HG03342 (cell line): ENCODE measurements at regions not wholly inside any gene's neighbourhood (a gene's known extent, or its start where the extent isn't known, plus 50 kb on each side); places are given as distances from the start of the nearest gene placed in this dataset.
"Not testable (repeated sequence)": the region's sequence is repeated elsewhere in the genome, so short reads cannot be mapped to it uniquely, and the experiment has no call there.

Experiments used
- ATAC-seq: cut with Tn5 transposase; IDR thresholded peaks from one replicate; pipeline ENCODE4 v1.9.1; 2021; ENCODE audit warnings: mild to moderate bottlenecking, moderate library complexity; ENCODE audit not compliant: unreplicated experiment

DNA sequence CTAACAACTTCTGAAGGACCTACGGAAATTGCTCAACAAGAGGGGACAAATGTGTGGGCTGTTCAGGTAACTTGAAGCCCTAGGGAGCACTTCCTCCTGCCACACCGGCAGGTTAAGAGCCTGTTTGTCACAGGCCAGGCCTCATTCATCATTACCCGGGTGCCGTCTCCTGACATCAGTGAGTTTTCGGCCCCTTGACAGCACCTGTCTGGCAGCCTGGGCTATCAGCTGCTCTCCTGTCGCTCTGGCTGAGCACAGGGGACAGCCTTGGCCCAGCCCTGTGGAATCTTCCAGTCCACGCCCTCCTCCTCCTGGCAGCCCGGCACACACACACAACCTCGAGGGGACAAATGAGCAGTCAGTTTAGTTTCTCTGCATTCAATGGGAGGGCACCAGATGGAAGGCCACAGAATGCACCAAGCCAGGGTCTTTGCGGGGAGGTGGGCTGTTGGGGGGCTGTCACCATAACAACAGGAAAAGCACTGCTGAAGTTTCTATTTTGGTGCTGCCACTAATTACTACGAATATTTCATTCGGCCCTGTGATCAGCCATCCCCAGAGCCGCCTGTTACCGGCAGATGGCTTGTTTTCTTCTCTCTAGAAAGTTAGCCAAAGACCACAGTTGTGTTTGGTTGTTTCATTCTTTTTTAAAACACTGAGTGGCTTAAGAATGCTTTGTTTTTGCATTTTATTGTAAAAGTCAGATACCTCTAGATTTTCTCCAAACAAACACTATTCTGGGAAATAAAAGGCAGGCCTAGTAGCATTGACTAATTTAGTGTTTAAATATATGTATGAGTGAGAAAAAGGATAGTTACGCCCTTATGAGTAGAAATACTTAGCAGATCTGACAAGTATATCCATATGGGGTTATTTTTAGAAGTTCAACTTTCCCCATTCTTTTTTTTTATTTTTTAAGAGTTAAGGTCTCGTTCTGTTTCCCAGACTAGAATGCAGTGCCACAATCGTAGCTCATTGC is 189.9 kb upstream of the NDUFV2 start:
- peak; percentile 72 for ATAC-seq

DNA sequence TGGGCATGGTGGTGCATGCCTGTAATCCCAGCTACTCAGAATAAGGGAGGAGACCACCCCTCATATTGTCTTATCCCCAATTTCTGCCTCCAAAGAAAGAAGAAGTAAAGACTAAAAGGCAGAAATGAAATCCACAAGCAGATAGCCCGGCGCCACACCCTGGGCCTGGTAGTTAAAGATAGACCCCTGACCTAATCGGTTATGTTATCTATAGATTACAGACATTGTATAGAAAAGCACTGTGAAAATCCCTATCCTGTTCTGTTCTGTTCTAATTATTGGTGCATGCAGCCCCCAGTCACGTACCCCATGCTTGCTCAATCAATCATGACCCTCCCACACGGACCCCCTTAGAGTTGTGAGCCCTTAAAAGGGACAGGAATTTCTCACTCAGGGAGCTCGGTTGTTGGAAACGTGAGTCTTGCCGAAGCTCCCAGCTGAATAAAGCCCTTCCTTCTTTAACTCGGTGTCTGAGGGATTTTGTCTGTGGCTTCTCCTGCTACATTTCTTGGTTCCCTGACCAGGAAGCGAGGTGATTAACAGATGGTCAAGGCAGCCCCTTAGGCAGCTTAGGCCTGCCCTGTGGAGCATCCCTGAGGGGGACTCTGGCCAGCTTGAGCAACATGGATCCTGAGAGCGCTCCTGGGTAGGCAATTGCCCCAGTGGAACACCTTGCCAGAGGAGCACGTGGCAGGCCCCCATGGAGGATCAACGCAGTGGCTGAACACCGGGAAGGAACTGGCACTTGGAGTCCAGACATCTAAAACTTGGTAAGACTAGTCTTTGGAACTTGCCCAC is 188.7 kb upstream of the NDUFV2 start:
- not testable (repeated sequence) for ATAC-seq

DNA sequence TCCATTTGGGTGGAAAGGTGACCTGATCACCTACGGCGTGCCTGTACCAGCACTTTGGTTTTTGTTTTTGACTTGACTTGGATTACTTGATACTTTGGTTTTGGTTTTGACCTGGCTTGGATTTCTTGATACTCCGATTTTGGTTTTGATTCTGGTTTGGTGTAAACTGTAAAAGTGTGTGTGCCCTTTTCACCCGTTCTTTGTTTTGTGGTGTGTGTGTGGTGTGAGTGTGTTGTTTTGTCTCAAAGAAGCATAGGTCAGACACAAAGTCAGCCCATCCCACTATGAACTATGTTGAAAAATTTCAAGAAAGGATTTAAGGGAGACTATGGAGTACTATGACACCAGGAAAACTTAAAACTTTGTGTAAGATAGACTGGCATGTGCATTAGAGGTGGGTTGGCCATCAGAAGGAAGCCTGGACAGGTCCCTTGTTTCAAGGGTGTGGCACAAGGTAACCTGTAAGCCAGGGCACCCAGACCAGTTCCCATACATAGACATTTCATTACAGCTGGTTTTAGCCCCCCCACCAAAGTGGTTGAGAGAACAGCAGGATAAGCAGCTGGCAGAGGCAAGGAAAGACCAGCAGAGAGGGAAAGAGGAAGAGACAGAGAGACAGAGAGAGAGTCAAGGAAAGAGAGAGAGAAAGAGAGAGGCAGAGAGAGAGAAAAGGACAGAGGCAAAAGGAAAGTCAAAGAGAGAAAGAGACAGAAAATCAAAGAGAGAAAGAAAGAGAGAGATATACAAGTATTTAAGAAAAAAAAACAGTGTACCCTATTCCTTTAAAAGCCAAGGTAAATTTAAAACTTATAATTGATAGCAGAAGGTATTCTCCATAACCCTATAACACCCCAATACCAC is 187.9 kb upstream of the NDUFV2 start:
- ATAC-seq, result not testable (repeated sequence)

DNA sequence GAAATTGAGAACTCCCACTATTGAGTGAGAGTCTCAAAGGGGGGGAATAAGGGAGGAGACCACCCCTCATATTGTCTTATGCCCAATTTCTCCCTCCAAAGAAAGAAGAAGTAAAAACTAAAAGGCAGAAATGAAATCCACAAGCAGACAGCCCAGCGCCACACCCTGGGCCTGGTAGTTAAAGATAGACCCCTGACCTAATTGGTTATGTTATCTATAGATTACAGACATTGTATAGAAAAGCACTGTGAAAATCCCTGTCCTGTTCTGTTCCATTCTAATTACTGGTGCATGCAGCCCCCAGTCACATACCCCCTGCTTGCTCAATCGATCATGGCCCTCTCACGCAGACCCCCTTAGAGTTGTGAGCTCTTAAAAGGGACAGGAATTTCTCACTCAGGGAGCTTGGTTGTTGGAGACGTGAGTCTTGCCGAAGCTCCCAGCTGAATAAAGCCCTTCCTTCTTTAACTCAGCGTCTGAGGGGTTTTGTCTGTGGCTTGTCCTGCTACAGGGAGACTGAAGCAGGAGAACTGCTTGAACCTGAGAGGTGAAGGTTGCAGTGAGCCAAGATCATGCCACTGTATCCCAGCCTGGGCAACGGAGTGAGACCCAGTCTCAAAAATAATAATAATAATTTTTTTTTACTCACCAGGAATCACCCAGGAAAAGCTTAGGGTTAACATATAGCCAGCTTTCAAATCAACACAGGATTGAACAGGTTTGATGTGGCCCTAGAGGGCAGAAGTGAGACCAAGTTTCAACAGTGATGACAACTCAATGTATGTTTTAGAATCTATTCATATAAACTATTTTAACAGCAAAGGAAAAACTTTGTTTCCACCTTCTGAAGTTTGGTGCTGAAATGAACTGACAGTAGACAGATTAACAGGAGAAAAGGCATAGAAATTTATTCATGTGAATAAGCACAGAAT is 181.4 kb upstream of the NDUFV2 start:
- ATAC-seq, result not testable (repeated sequence)

DNA sequence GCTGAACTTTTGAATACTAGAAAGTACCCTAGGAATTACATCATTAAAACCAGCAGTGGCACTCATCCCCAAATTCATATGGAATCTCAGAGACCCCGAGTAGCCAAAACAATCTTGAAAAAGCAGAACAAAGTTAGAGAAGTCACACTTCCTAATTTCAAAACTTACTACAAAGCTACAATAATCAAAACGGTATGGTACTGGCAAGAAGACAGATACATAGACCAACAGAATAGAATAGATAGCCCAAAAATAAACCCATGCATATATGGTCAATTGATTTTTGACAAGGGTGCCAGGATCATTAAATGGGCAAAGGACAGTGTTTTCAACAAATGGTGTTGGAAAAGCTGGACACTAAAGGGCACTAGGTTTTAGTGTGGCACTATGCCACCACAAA is 176.0 kb upstream of the NDUFV2 start:
- no peak for ATAC-seq

DNA sequence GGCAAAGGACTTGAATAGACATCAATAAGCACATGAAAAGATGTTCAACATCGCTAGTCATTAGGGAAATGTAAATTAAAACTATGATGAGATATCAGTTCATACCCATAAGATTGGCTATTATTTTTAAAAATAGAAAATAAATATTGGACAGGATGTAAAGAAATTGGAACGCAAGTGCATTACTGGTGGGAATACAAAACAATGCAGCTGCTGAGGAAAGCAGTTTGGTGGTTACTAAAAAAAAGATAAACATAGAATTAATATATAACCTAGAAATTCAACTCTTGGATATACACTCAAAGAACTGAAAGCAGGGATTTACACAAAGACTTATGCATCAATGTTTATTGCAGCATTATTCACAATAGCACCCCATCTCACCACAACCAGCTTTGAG is 174.5 kb upstream of the NDUFV2 start:
- no peak for ATAC-seq

DNA sequence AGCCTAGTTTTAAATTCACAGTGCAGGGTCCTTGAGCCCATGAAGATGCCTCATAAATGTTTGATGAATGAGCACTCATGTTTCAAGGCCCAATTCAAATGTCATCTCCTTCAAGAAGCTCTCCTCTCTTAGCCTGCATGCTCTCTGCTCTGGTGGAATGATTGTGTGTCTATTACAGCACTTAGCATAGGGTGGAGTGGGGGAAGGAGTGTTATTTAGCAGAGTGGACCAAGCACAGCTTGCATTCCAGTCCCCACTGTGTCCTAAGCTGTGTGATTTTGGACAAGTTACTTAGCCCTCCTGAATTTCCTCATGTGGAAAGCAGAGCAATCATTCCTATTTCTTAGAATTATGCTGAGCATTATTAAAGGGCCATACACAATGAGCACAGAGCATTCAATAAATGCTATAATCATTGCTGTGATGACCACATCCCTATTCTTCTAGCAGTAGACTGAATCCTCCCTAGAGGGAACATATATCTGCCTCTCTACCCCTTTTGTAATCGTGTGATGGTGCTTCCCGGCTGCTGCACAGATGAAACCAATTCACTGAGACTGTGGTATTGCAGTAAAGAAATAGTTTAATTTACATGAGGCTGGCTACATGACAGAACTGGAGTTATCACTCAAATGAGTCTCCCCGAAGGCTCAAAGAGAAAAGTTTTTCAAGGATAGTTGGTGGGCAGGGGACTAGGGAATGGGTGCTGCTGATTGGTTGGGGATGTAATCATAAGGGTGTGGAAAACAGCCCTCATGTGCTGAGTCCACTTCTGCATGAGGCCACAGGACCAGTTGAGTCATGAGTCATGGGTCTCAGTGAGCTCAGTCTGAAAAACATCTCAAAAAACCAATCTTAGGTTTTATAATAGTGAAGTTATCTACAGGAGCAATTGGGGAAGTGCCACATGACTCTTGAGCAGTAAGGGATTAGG is 173.4 kb upstream of the NDUFV2 start:
- no peak for ATAC-seq

DNA sequence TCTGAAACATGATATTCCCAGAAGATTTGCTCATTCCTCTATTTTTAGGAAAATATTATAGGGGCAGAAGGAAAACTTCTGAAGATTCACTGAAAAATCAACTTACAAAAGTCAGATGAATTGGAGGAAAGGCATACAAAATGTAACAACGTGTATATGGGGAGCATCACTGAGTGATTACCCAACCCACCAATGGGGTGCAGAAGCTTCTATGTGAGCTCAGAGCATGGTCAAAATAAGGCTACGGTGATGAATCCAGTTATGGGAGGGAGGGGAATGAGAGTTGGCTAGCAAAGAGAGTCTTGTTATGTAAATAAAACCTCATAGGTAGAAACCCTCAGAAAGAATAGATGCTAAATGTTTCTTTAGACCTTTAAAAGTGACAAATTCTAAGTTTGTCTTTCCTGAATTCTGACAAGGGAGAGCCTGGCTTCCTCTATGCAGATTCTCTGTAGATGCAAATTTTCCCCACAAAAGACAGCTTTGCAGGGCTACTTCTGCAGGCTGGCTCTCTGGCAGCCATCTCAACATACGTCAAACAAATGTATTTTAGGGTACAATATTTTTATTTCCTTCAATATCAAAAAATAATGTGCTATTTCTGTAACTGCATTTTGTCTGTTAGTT is 171.4 kb upstream of the NDUFV2 start:
- no peak for ATAC-seq

DNA sequence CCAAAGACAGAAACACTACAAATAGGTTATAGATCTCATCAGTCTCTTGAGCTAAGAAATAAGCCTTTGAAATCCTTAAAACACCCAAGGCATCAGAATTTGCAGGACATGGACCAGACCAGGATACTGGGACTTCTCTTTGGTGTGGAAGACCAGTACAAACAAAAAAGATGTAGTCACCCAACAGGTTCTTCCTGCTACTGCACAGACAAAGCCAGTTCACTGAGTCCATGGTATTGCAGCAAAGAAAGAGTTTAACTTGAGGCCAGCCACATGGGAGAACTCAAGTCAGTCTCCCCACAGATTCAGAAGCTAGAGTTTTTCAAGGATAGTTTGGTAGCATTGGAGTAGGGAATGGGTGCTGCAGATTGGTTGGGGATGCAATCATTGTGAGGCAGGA is 169.6 kb upstream of the NDUFV2 start:
- no peak for ATAC-seq

DNA sequence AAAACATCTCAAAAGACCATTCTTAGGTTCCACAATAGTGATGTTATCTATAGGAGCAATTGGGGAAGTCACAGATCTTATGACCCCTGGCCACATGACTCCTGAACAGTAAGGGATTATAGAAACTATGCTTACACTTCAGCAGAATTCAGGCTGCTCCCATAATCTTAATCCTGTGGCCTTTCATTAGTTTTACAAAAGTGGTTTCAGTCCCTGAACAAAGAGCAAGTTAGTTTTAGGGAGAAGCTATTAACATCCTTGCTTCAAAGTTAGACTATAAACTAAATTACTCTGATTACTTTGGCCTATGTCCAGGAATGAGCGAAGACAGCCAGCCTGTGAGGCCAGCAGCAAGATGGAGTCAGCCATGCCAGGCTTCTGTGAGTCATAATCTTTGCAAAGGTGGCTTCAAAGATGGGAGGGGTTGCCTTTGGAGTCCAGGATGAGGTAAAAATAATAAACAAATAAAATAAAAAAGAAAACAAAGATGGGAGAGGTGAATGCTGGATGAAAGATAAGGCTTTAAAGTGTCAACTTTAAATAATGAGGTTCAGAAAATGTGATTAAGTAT is 168.7 kb upstream of the NDUFV2 start:
- ATAC-seq, result no peak

DNA sequence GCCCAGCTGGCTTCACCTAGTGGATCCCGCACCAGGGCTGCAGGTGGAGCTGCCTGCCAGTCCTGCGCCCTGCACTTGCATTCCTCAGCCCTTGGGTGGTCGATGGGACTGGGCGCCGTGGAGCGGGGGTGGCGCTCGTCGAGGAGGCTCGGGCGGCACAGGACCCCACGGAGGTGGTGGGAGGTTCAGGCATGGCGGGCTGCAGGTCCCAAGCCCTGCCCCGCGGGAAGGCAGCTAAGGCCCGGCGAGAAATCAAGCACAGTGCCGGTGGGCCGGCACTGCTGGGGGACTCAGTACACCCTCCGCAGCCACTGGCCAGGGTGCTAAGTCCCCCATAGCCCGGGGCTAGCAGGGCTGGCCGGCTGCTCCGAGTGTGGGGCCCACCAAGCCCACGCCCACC is 167.2 kb upstream of the NDUFV2 start:
- ATAC-seq, result not testable (repeated sequence)

DNA sequence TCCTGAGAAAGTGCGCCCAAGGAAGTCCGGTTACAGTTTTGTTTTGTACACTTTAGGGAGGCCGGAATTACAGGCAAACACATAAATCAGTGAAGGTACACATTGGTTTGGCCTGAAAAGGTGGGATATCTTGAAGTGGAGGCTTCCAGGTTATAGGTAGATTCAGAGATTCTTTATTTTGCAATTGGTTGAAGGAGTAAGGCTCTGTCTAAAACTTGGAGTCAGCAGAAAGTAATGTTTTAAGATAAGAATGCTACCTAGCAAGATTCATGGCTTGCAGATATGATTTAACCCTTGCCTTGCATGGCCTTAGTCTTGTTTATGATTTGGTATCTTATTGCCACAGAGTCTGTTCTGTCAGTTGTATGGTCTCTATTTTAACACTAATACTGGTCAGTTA is 165.9 kb upstream of the NDUFV2 start:
- ATAC-seq, result no peak

DNA sequence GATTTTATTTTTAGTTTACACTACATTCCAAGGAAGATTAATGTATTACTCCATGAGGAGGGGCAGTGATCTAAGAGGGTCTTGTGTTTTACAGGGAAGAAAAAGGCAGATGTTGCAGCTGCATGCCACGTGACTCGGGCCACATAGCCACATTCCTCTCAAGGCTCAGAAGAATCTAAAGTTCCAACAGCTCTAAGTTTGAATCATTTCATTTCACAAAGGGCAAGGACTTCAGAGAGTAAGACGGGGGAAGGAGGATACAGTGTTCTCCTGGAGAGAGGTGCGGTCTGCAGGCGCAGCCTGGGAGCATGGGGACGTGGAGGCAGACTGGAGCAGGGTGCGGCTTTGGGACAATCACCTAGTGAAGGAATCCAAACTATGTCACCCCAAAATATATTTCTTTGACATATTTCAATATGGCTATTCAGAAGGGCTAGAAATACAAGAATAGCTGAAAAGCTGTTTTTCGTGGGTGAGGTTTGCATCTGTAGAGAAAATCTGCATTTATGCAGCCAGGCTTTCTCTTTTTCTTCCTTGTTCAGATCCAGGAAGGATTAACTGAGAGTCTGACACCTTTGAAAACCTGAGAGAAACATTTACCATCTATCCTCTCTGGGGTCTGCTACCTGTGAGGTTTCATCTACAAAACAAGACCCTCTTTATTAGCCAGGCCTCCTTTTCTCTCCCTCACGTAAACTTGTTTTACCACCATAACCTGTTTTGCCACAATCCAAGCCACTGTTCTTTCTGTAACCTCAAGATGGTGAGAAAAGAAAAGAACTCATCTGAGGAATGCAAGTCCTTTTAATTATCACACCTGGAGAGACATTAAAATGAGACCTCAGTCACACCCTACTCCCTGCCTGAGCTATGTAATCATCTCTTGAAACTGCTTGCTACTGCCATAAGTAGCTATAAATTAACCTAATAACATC is 165.1 kb upstream of the NDUFV2 start:
- no peak for ATAC-seq

DNA sequence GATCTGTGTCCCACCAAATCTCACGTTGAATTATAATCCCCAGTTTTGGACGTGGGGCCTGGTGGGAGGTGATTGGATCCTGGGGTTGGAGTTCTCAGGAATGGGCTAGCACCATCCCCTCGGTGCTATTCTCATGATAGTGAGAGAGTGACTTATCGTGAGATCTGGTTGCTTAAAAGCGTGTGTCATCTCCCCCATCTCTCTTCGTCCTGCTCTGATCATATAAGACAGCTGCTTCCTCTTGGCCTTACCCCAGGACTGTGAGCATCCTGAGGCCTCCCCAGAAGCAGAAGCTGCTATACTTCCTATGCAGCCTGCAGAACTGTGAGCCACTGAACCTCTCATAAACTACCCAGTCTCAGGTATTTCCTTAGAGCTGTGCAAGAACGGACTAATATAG is 163.7 kb upstream of the NDUFV2 start:
- ATAC-seq, result no peak

DNA sequence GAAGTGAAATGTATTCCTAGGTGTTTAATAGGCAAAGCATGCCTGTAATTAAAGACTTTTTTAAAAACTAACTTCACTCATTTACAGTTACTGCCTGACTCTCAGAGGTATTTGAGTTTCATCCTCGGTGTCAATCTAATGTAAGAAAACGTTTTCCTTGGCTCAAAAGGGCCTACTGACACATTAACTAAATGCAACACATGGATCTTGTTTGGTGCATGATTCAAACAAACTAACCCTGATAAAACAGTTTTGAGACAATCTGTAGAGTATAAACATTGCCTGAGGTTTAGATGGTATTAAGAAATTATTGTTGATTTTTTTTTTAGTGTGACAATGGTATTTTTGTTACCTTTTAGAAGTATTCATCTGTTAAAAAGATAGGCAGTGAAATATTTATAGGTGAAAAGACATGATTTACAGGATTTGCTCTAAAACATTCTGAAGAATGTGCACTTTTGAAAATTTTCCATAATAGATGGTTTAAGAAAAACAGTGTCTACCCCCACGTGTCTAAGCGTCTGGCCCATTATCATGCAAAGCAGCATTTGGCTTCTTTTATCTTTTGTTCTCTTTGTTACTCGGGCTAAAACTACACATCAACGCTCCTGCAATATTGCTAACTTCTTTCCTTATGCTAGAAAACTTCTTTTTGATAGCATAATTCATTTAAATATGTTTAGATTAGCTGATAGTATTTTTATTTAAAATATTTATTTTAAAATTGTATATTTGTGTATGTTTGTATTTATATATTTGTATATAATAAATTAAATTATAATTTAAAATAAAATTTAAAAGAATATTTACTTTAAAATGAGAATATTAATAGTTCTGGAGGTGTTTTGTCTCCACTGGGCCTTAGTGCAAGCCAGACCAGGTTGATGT is 160.2 kb upstream of the NDUFV2 start:
- no peak for ATAC-seq
